Retinal pigment epithelial cell (primary cell): ENCODE measurements at regions not wholly inside any gene's neighbourhood (a gene's known extent, or its start where the extent isn't known, plus 50 kb on each side); places are given as distances from the start of the nearest gene placed in this dataset.

ENCODE experiments used
- DNase-seq: peaks from one replicate; pipeline ENCODE4 v3.0.0-alpha.2; 2010; ENCODE audit warnings: low read depth
- H3K4me3 ChIP-seq: 2 replicates; pipeline ENCODE4 v1.5.1; 2011; ENCODE audit warnings: mild to moderate bottlenecking, low read length, control low read depth, moderate library complexity
- TF ChIP-seq, protein P1 (sequence below): conservative IDR thresholded peaks from 2 replicates; pipeline ENCODE4 v1.5.1; 2011; ENCODE audit warnings: low read depth, low read length, control low read depth, inconsistent platforms

DNA sequence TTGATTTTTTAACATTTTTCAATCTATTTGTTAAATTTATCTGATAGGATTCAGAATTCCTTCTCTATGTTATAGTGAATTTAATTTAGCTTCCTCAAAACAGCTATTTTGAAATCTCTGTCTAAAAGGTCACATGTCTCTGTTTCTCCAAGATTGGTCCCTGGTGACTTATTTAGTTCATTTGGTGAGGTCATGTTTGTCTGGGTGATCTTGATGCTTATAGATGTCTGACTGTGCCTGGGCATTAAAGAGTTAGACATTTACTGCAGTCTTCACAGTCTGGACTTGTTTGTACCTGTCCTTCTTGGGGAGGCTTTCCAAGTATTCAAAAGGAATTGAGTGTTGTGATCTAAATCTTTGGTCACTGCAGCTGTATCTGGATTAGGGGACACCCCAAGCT is 169.5 kb upstream of the C2CD4B start:
- TF ChIP-seq, protein P1, sequence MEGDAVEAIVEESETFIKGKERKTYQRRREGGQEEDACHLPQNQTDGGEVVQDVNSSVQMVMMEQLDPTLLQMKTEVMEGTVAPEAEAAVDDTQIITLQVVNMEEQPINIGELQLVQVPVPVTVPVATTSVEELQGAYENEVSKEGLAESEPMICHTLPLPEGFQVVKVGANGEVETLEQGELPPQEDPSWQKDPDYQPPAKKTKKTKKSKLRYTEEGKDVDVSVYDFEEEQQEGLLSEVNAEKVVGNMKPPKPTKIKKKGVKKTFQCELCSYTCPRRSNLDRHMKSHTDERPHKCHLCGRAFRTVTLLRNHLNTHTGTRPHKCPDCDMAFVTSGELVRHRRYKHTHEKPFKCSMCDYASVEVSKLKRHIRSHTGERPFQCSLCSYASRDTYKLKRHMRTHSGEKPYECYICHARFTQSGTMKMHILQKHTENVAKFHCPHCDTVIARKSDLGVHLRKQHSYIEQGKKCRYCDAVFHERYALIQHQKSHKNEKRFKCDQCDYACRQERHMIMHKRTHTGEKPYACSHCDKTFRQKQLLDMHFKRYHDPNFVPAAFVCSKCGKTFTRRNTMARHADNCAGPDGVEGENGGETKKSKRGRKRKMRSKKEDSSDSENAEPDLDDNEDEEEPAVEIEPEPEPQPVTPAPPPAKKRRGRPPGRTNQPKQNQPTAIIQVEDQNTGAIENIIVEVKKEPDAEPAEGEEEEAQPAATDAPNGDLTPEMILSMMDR: no peak
- H3K4me3 ChIP-seq: no peak overlapping the region
- no peak for DNase-seq

DNA sequence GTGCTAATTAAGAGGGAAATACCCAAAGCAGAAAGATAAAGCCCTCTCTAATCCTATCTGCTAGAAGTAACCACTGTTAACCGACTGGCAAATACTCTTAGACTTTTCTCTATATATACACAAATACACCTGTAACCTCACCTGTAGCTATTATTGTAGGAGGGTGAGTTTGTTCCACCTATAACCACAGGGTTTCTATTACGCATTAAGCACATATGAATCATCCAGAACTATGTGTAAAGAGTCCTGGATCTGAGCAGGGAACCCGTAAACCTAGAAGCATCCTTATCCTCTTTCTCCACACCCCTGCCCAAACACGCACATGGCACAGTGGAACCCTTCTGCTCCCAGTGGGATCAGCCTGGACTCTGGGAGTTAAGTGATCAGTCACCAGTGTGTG is 172.8 kb upstream of the C2CD4B start:
- DNase-seq: no peak
- H3K4me3 ChIP-seq: no peak overlapping the region
- TF ChIP-seq, protein P1: no peak

DNA sequence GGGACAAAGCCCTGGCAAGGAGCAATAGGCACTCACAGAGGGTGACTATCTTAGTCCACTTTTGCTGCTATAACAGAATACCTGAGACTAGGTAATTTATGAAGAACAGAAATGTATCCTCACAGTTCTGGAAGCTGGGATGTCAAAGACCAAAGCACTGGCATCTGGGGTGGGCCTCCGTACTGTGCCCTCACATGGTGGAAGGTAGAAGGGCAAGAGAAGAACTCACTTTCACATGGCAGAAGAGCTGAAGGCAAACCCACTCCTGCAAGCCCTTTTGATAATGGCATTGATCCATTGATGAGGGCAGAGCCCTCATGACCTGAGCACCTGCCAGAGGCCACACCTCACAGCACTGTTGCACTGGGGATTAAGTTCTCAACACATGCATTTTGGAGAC is 173.4 kb upstream of the C2CD4B start:
- no peak overlapping the region for H3K4me3 ChIP-seq
- TF ChIP-seq, protein P1: peak; percentile 10
- DNase-seq: no peak

DNA sequence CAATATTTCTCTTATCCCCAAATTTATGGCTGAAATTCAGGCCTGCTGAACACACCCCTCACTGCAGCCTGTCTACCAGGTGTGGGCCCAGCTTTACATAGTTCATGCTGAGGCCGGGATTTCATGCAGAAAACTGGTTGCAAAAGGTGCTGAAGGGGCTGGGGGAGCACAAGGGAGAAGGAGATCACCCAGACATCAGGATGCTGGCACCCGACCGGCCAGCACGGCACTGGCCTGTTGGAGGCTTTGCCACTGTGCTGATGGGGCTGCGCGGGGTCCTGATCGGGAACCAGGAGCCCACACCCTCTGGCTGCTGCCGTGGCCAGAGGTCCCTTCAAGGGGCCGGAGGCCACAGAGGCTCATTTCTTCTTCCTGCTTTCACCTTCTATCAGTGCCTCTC is 177.9 kb upstream of the C2CD4B start:
- no peak for DNase-seq
- H3K4me3 ChIP-seq: no peak overlapping the region
- TF ChIP-seq, protein P1: no peak

DNA sequence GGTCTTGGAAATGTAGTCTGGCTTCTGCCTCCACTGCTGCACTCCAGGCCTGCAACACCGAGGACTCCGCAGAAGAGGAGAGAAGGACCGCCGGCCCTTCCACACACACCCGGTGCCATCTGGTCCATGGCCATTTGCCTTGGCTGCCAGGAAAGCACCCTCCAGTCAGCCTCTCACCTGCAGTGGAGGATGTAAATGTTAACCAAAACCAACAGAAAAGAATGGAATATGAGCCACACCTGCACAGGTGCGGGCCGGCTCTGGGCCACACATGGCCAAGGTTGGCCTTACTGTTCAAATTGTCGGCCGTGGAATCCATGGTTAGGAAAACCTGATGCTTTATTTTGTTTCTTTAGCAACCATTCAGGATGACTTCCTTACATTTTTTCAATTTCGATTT is 178.3 kb upstream of the C2CD4B start:
- H3K4me3 ChIP-seq: no peak overlapping the region
- TF ChIP-seq, protein P1: no peak
- DNase-seq: no peak

DNA sequence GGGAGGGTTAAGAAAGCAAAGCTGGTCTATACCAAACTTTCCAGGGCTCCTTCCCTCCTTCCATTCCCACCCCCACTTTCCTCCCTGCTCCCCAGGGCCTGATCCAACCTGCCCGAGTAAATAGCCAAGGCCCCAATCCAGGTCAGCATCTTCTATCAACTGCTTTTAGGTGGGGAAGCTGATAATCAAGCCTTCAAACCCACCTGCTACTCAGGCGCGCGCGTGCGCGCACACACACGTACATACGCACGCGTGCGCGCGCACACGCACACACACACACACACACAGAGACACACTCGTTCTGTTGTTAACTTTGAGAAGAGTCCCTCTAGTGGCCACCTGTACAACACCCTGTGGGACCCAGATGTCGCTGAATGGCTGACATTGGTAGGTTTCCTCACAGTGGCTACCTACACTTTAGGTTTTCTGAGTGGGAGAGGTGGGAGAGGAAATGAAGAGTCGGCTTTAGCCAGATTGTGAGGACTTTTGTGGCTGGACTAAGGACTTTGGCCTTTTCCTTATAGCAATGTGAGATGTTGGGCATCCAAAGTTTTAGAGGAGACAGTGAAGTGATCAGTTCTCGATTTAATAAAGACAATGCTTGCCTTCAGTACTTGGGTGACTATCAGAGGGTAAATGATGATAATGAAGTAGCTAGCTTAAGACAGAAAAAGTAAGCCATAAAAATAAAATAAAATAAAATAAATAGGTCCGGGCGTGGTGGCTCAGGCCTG is 179.9 kb upstream of the C2CD4B start:
- TF ChIP-seq, protein P1: peak; percentile 81
- DNase-seq: no peak
- H3K4me3 ChIP-seq: peak overlapping the region; percentile 16

DNA sequence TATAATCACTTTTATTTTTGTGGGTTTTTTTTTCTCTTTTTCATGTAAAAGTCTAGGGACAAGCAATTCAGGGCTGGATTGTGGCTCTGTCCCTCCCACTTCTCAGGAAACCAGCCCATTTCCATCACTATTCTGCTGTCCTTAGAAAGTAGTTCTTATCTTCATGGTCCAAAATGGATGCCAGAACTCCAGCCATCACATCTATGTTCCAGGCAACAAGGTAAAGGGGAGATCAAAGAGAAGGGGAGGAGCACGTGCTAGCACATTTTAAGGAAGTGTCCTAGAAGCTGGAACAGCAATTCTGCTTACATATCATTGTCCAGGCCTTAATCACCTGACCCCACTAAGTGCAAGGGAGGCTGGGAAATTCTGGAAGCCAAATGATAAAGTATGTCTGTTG is 181.1 kb upstream of the C2CD4B start:
- no peak for DNase-seq
- TF ChIP-seq, protein P1: no peak
- no peak overlapping the region for H3K4me3 ChIP-seq
